NCI-H146 treated with DMSO at 0.1 percent for 48 hours (cell line): ENCODE measurements at regions not wholly inside any gene's neighbourhood (a gene's known extent, or its start where the extent isn't known, plus 50 kb on each side); places are given as distances from the start of the nearest gene placed in this dataset.

ENCODE experiments used
- DNase-seq: peaks from one replicate; lab custom pipeline; 2025; ENCODE audit not compliant: unreplicated experiment; lab: John Stamatoyannopoulos, UW

DNA sequence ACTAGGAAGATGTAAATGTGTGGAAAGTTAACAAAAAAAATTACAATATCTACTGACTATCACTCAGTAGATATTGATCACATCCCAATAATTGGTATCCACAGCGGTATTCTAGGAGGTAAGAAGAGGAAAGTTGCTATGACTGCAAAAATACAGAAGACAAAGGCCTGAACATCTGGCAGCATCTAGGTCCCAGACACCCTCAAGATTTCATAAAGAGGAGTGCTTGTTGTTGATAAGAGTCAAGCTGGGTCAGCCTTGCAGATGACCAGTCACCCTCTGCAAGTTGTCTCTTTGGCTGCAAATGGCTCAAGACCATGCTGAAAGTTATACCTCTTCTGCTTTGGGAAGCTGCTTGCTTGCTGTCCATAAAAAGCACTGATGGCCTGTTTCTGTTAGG lies 179.8 kb upstream of the FOXN2 start:
- DNase-seq, result no peak

DNA sequence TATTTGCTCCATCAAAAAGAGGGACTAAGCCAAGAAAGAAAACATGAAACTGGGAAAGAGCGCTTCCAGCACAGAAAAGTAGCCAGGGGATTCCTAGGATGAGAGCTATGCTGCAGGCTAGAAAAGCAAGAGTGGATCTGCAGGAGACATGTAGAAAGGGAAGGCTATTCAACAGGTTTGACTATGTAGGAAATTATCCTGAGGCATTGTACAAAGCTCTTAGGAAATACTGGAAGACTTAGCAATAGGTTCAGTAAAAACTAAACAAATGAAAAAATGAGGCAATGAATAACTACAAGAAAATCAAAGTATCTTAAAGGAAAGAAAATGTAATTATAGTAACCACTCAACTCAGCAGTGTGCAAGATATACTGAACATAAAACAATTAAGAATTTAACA lies 178.7 kb upstream of the FOXN2 start:
- DNase-seq, result no peak

DNA sequence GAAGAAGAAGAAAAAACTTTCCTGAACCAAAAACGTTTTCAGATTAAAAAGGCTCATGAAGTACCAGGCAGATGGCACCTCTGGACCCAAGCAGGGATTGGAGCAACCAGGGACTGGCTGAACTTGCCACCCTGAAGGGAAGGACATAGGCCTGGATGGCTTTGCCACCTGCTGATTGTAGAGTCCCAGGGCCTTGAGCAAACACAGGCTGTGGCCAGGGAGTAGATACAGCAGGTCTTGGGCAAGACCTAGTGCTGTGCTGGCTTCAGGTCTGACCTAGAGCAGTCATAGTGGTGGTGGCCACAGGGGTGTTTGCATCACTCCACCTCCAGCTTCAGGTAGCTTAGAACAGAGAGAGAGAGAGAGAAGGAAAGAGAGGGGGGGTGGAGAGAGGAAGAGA lies 176.7 kb upstream of the FOXN2 start:
- DNase-seq, result no peak

DNA sequence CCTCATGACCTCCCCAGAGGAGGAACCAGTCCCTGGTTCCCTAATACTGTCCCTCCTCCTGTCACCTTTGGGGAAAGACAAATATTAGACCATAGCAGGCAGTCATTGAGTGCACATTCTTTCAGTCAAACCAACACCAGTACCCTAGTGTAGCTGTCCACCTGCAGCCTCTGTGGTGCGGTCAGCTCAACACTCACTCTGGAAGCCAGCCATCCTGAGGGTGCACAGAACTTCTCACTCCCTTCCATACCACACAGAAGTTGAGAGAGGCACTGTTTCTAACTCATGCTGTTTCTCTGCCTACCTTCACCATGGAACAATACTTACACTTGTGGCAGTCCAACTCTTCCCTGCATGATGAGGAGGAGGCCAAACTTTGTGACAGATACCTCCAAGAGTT lies 175.6 kb upstream of the FOXN2 start:
- no peak for DNase-seq

DNA sequence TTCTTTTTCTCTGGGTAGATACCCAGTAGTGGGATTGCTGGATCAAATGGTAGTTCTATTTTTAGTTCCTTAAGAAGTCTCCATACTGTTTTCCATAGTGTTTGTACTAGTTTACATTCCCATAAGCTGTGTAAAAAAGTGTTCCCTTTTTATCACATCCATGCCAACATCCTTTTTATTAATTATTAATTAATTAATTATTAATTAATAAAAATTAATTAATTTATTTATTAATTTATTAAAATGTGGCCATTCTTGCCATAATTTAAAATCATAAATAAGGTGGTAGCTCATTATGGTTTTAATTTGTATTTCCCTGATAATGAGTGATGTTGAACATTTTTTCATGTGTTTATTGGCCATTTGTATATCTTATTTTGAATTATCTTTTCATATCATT lies 173.9 kb upstream of the FOXN2 start:
- no peak for DNase-seq

DNA sequence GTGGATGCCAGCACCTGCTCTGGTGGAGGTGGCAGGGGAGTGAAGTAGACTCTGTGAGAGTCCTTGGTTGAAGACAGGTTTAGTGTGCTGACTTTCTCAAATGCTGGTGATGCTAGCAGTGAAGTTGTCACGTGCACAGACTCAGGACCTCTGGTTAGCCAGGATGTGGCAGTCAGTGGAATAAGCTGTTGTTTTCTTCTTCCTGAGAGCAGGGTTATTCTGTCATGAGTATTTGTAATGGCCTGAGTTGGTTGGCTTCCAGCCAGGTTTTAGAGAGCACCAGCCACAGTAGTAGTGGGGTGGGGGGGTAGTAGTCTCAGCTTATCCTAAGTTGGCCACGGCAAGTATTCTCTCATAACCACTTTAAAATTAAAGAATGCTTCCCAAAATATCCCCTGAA lies 169.7 kb upstream of the FOXN2 start:
- no peak for DNase-seq

DNA sequence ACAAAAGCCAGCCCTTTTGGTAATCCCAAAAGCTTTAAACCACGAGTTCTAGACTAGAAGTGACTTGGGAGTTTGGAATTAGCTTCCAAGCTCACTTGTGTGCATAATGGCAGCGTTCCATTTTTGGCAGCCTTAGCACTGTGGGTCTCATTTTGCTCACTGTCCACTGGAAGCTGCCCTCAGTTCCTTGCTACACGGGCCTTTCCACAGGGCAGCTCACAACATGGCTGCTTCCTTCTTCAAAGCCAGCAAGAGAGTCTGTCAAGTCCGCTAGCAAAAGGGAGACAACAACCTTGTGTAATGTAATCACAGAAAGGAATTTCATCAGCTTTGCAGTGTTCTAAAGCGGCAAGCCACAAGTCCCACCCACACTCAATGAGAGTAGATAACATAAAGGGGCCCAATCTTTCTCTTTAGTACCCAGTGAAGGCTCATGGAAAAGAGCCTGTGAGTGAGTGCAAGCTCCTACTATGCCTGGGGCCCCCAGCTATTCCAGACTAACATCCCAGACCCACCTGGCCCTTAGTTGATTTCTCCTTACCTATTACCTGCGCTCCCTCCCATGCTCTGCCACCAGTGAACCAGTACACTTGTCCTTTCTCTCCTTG lies 168.5 kb upstream of the FOXN2 start:
- no peak for DNase-seq

DNA sequence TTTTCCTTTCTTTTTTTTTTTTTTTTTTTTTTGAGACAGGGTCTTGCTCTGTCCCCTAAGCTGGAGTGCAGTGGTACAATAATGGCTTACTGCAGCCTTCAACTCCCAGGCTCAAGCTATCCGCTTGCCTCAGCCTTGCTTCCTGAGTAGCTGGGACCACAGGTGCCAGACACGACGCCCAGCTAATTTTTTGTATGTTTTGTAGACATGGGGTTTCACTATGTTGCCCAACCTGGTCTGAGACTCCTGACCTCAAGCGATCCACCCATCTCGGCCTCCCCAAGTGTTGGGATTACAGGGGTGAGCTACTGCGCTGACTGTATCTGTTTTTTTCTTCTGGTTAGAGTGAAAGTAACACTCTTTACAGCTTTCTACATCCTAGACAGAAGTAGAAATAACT lies 167.9 kb upstream of the FOXN2 start:
- no peak for DNase-seq

DNA sequence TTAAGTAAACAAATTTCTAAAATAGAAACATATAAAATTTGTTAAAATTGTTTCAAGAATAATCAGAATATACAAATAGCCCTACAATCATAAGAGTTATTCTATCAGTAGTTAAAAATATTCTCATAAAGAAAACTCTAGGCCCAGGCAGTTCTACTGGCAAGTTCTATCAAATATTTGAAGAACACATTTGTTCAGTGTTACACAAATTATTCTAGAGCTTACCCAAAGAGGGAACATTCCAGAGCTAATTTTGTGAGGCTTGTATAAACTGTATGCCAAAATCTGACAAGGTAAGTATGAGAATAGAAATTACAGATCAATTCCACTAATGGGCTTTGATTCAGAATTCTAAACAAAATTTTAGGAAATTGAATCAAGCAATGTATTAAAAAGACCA lies 166.8 kb upstream of the FOXN2 start:
- DNase-seq, result no peak

DNA sequence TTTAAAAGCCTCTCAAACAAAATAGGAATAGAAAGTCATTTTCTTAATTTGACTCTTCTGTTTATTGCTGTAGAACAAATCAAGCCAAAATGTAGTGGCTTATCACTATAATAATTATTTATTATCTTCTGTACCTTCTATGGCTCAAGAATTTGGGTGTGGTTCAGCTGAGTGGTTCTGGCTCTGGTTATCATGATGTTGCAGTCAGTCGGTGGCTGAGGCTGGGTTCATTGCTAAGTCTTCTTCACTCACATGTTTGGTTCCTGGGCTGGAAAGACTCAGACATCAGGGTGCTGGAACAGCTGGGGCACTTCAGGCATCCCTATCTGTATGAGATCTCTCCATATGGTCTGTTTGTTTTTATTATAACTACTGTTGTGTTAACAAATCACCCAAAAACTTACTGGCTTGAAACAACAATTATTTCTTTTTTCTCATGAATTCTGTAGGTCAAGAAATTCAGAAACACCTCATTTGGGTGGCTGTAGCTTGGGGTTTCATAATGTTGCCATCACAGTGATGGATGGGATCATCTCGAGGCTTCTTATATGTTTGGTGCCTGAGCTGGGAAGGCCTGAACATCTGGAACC lies 165.5 kb upstream of the FOXN2 start:
- DNase-seq, result no peak

DNA sequence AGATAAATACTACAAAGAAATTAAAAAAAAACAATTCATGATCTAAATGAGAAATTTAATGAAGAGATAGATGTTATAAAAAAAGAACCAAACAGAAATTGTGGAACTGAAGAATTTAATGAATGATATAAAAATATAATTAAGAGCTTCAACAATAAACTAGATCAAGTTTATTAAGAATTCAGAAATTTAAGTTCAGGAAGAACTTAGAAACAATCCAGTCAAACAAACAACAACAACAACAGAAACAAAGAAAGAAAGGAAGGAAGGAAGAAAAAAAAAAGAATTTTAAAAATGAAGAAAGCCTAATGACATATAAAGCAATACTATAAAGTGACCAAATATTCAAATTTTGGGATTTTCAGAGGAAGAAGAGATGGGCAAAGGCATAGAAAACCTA lies 157.3 kb upstream of the FOXN2 start:
- DNase-seq, result no peak

DNA sequence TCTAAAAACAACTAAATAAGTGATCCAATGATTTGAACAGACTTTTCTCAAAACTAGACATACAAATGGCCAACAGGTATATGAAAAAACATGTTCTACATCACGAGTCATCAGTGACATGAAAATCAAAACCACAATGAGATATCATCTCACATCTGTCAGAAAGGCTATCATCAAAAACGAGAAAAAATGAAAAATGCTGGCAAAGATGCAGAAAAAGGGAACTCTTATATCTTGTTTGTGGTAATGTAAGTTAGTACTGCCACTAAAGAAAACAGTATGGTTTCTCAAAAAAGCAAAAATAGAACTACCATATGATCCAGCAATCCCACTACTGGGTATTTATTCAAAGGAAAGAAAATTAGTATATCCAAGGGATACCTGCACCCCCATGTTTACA lies 152.9 kb upstream of the FOXN2 start:
- no peak for DNase-seq

DNA sequence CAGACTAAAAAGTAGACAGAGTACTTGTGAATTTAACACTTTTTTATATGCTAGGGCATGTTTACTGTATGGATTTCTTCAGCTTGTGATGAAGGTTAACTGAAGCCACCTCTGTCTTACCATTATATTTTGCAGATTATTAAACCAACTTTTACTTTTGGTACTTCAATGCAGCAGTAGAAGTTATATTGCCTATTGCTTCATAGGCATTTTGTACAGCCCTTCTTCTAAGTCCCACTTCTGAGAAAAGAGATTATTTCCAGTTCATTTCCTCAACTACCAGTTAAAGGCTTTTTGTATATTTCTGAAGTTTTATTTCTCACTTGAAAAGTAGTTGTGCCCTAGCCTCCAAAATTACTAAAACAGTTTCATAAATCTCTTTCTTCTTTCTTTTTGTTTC lies 151.7 kb upstream of the FOXN2 start:
- DNase-seq, result no peak

DNA sequence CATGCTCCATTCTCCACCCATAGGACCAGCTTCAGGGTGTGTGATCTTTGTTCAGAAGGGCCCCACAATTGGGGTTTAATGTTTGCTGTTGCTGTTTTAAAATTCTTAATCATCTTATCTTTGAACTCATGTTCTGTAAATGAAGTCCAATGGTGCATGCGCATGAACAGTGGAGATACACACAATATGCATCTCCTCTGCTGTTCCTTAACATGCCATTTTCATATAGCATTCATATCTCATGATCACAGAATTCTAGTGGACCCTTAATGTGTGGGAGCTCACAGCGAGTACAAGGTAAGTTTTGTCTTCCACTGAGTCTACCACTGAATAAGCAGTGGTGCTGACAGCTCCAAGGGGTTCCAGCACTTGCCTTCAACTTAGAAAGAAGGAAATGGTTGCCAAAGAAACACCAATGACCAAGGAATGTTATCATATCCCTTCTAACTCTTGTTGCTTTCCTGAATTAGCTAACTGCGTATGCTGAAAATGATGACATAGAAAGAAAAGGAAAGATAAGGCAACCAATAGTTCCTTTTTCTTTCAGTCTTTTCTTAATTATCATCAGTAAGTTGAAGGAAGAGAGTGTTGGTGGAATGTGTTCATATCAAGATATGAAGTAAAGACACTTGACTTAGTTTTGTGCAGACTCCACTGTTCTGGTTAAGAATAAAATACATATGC lies 149.3 kb upstream of the FOXN2 start:
- DNase-seq, result no peak

DNA sequence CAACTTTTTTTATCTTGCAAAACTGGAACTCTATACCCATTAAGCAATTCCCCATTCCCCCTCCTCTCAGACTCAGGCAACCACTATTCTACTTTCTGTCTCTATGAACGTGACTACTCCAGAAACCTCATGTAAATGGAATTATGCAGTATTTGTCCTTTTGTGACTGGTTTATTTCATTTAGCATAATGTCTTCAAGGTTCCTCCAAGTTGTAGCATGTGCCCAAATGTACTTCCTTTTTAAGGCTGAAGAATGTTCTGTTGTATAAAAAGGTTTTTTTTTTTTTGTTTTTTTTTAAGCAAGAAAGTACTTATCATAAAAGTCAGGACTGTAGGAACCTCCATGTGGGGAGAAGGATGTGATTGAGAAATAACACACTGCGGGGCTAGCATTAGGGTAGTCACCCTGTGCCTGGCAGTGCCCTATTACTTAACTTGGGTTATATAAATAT lies 145.3 kb upstream of the FOXN2 start:
- no peak for DNase-seq

DNA sequence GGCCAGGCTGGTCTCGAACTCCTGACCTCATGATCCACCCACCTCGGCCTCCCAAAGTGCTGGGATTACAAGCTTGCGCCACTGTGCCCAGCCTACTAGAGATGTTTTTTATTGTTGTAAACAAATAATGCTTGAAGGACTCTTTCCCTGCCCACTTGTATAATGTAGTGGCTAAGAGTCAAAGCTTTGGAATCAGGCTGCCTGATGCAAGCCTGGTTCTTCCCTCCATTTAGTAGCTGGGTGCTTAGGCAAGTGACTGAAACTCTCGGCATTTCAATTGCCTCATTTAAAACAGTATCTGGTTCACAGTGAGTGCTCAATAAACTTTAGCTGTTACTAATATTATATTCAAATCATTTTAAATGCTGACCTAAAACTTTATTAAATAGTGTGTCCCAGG lies 144.2 kb upstream of the FOXN2 start:
- DNase-seq, result no peak

DNA sequence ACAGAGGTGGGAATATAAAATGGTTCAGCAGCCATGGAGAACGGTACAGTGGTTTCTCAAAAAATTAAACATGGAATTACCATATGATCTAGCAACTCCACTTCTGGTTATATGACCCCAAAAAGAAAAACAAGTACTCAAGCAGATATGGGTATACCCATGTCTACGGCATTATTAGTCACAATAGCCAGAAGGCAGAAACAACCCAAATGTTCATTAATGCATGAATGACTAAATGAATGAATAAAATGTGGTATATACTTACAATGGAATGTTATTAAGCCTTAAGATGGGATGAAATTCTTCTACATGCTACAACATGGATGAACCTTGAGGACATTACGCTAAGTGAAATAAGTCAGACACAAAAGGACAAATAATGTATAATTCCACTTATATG lies 141.3 kb upstream of the FOXN2 start:
- DNase-seq, result no peak

DNA sequence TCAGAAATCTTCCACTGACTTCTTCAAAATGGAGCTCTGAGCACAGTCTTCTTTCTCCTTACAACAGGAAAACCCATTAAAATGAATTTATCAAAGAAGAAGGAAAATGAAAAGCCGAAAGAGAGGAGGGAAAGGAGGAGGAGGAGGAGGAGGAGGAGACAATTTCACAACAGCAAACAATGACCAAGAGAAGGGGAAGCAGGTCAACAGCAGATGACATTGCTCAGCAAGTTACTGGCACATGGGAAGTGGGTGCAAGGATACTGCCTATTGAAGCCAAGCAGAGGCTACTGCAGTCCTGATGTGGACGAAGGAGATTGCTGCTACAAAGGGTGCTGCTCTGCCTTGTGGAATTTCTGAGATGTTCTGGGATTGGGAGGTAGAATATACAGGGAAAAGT lies 140.0 kb upstream of the FOXN2 start:
- DNase-seq, result no peak

DNA sequence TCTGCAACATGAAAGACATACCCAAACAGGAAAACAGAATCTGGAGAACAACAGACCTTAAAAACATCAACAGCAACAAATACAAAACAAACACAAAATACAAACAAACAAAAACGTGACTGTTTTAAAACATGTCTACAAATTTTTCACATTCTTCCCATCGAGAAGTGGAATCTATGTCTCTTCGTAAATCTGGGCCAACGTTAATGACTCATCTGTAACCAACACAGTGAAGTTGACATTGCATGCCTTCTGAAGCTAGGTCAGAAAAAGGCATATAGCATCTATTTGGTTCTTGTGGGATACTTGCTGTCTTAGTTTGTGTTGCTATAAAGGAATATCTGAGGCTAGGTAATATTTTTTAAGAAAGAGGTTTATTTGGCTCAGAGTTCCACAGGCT lies 139.2 kb upstream of the FOXN2 start:
- DNase-seq, result no peak

DNA sequence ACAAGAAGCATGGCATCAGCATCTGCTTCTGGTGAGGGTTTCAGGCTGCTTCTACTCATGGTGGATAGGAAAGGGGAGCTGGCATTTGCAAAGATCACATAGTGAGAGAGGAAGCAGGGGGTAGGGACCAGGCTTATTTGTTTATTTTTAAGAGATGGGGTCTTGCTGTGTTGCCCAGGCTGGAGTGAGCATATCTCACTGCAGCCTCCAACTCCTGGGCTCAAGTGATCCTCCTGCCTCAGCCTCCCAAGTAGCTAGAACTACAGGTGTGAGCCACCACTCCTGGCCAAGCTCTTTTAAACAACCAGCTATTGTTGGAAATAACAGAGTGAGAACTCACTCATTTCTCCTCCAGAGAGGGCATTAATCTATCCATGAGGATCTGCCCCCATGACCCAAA lies 138.8 kb upstream of the FOXN2 start:
- DNase-seq, result no peak

DNA sequence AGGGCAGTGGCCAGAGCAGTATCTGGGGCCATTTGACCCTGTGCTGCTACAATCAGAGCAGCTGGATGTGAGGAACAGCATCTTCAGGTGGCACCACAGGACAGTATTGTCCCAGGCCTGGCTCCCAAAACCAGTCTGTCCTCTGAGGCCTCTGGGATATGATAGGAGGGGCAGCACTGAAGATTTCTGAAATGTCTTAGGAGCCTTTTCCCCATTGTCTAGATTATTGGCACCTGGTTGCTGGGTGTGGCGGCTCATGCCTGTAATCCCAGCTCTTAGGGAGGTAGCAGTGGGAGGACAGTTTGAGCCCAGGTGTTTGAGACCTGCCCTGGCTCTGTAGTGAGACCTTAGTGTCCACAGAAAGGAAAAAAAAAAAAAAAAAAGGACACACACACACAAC lies 137.6 kb upstream of the FOXN2 start:
- DNase-seq, result no peak

DNA sequence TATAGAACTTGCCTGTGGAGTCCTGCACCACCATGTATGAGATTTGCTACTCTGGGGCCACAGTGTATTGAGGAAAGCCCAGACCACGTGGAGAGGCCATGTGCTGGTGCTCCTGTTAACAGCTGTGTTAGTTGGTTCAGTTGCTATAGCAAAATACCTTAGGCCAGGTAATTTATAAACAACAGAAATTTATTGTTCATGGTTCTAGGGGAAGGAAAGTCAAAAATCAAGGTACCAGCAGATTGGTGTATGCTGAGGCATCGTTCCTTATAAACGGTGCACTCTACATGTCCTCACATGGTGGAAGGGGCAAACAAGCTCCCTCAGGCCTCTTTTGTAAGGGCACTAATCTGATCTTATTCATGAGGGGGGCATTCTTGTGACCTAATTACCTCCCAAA lies 135.9 kb upstream of the FOXN2 start:
- DNase-seq, result no peak

DNA sequence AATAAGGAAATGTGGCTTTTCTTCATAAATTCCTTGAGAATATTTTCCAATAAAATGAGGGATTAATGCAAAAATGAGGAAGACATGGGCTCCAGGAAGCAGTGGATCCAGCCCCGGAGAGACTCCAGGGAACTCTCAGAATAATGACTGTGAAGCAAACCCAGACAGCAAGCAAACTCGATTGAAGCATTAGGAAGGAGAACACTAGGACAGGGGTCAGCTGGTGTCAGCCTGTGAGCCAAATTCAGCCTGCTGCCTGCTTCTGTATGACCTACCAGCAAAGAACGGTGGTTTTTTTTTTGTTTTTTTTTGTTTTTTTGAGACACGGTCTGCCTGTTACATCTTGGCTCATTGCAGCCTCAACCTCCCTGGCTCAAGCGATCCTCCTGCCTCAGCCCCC lies 133.9 kb upstream of the FOXN2 start:
- DNase-seq, result no peak
